22Rv1 (cell line): ENCODE measurements at regions not wholly inside any gene's neighbourhood (a gene's known extent, or its start where the extent isn't known, plus 50 kb on each side); places are given as distances from the start of the nearest gene placed in this dataset.

Experiments used
- H3K27ac ChIP-seq: fragments of 450-650 bp; 2 replicates; pipeline ENCODE4 v1.5.1; 2017
- ZFX ChIP-seq: fragments of 450-650 bp; IDR thresholded peaks from 2 replicates; pipeline ENCODE4 v1.6.1; 2017; ENCODE audit warnings: antibody characterized with exemption, borderline replicate concordance
- TF ChIP-seq, protein P1 (sequence below): fragments of 450-650 bp; IDR thresholded peaks from 2 replicates; pipeline ENCODE4 v1.5.1; 2017; ENCODE audit warnings: mild to moderate bottlenecking

DNA sequence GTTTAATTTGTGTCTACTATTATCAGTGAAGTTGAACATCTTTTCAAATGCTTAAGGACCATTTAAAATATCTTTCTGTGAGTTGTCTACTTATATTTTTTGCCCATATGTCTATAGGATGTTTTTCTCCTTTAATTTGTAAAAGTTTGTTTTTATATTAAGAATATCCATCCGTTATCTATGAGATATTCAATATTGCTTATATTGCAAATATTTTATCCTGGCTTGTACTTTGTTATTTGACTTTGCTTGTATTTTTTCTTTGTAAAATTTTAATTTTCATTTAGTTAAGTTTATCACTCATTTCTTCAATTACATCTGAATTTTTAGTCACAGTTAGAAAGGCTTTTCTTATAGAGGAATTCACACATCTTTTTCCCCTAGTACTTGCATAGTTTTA is 117.0 kb upstream of the MLIP start:
- H3K27ac ChIP-seq = no peak overlapping the region
- TF ChIP-seq, protein P1, sequence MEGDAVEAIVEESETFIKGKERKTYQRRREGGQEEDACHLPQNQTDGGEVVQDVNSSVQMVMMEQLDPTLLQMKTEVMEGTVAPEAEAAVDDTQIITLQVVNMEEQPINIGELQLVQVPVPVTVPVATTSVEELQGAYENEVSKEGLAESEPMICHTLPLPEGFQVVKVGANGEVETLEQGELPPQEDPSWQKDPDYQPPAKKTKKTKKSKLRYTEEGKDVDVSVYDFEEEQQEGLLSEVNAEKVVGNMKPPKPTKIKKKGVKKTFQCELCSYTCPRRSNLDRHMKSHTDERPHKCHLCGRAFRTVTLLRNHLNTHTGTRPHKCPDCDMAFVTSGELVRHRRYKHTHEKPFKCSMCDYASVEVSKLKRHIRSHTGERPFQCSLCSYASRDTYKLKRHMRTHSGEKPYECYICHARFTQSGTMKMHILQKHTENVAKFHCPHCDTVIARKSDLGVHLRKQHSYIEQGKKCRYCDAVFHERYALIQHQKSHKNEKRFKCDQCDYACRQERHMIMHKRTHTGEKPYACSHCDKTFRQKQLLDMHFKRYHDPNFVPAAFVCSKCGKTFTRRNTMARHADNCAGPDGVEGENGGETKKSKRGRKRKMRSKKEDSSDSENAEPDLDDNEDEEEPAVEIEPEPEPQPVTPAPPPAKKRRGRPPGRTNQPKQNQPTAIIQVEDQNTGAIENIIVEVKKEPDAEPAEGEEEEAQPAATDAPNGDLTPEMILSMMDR = no peak
- no peak for TF ChIP-seq ZFX

DNA sequence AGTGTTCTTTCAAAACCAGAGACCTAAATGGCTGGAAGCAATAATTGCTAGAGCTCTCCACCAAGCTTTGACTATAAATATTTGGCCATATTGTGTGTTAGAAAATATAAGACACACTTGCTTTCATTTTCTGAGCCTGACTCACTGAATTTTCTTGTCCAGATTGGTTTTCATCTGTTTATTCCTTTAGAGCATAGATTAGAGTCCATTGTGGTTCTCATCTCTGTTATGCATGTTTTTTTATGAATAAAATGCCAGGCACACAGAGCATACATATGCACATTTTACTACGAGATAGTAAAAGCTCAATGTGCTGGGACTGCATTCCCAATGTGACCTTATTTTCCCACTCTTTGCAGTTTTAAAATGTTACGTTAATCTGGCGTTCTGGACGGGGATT is 115.3 kb upstream of the MLIP start:
- H3K27ac ChIP-seq = no peak overlapping the region
- TF ChIP-seq, protein P1 = no peak

DNA sequence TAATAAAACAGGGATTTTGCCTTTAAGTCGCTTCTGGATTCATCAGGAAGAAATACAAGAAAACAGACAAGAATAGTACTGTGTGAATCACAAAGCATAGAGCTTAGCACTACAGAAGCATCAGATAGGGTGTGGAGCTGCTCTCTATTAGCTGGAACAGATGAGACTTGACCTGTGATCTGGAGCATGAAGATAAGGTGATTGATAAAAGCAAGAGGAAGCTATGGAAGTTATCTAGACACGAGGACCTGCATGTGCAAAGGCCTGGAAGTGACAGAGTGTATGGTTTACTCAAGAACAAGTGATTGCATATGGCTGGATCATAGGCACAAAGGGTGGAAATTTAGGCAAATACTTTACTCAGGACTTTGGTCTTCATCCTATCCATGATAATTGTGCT is 112.9 kb upstream of the MLIP start:
- H3K27ac ChIP-seq = no peak overlapping the region
- TF ChIP-seq, protein P1 = no peak
- no peak for TF ChIP-seq ZFX

DNA sequence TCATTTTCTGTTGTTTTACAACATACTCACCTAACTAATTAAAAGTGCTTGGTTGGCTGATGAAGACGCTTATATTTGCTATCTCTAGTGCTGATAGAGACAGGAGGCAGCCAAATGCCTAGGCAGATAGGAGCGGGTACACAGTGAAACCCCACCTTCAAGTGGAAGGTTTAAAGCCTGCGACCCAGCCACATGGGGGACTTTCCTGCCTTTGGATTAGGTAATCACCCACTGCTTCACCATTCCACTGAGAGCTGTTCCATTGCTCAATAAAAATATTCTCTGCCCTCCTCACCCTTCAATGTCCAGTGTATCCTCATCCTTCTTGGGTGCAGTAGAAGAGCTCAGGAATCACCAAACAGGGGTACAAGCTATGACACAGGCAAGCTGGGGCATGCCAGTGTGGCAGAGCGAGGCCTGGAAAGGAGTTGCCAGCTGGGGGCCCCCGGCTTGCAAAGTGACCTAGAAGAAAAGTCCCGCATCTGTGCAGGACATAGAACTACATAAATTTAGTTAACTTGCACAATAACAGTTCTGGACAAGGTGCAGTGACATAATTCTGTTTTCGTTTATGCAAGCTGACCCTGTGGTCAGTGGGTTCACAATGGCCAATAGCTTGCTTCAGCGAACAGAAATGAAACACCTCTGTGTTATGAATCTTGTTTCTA is 112.0 kb upstream of the MLIP start:
- no peak overlapping the region for H3K27ac ChIP-seq
- no peak for TF ChIP-seq ZFX
- TF ChIP-seq, protein P1 = no peak

DNA sequence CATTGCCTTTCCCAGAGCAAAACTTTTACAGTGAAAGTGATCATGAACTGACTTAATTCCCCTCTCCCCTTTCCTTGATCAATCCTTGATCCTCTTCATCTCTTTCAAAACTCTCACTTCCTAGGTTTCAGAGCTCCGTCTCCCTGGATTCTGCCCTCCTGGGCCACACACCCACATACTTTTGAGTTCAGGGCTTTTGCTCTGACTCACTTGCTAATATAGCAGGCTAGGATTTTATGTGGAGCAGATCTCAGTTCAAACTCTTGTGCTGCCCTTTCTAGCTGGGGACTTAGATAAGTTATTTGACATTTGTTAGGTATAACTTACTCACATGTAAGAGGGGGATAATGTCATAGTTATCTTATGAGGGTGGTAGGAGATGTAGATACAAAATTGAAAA is 109.1 kb upstream of the MLIP start:
- no peak for TF ChIP-seq ZFX
- TF ChIP-seq, protein P1 = no peak
- H3K27ac ChIP-seq = no peak overlapping the region

DNA sequence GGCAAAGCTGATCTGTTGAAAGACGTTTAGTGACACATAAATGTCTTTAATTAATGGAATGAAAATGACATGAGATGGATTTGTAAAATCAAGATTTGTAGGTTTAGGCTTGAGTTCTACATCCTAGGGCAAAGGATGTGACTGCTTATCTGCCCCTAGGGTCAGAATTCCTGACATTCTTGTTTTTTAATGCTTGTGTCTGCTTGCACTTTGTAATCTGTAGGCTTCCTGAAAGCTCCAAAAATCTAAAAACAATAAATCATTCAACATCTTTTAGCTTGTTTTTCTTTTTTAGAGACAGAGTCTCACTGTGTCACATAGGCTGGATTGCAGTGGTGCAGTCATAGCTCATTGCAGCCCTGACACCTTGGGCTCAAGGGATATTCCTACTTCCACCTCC is 107.9 kb upstream of the MLIP start:
- TF ChIP-seq ZFX = no peak
- TF ChIP-seq, protein P1 = no peak
- H3K27ac ChIP-seq = no peak overlapping the region

DNA sequence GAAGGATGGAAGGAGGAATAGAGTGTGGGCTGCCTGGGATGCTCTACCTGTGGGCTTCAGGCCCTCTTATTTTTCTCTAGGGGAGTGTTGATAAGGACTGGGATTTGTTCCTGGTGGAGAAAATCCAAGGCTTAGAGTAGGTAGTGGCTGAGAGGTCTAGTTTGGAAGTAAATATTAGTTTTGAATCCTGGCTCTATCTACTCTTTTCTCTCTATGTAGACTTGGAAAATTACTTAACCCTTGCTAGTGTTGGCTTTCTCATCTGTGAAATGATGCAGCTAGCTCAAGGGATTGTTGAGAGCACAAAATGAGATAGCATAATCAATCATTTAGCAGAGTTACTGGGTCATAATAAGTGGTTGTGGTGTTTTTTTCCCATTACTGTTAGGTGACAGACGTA is 102.7 kb upstream of the MLIP start:
- H3K27ac ChIP-seq = no peak overlapping the region
- TF ChIP-seq ZFX = no peak
- TF ChIP-seq, protein P1 = no peak
